MM.1S (cell line): ENCODE measurements at regions not wholly inside any gene's neighbourhood (a gene's known extent, or its start where the extent isn't known, plus 50 kb on each side); places are given as distances from the start of the nearest gene placed in this dataset.

Source experiments
- EZH2 ChIP-seq: fragments of 300-600 bp; sonication (generic); optimal IDR thresholded peaks from 2 replicates; pipeline ENCODE3; 2017; ENCODE audit warnings: low read depth, mild to moderate bottlenecking, antibody characterized with exemption, low read length, mixed read lengths
- EZH2phosphoT487 ChIP-seq: fragments of 300-600 bp; sonication (generic); IDR thresholded peaks from 2 replicates; pipeline ENCODE4 v1.6.1; 2018; ENCODE audit warnings: antibody characterized with exemption, low read length

- TF ChIP-seq EZH2phosphoT487 (no peak), EZH2 (no peak)
Measured at GRCh38 chr2:78061301-78061700, 539.1 kb upstream of the LRRTM4 start.
